ENCODE measurements at regions not wholly inside any gene's neighbourhood (a gene's known extent, or its start where the extent isn't known, plus 50 kb on each side); places are given as distances from the start of the nearest gene placed in this dataset.

DNA sequence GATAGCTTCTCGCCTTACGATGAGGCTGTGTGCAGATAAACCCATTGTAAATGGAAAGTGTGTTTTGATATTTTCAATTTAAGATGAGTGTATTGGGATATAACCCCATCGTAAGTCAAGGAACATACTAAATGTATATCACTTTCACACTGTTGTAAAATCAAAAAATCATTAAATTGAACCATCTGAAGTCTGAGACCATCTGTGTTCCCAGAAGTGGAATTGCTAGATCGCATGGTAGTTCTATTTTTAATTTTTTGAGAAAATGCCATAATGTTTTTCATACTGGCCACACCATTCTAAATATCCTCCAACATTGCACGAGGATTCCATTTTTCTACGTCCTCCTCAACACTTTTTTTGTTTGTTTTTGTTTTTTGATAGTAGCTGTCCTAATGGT lies 209.1 kb upstream of the MTPN start:
- ChIA-PET POLR2A (ENCODE audit: partially characterized antibody) (no interaction called here), CTCF (ENCODE audit: partially characterized antibody) (interaction anchor here (0.9 kb wide), 1 partner anchor 480 kb away, joined by 3 read pairs; no protein-coding TSS in a partner anchor)
- FAIRE-seq, result no peak
- Histone ChIP-seq H2BK20ac (ENCODE audit: low read length) (no peak overlapping the region), H3K18ac (ENCODE audit: extremely low read depth, low read length) (no peak overlapping the region), H3K36me3 (ENCODE audit: control insufficient read depth in 2 of 4, insufficient read depth in 4 of 4, low read length in 3 of 4) (no peaks in the 10 kb centered on the region), H4K91ac (replicated peaks; ENCODE audit: insufficient read length, low read length) (no peak overlapping the region), H3K56ac (replicated peaks; ENCODE audit: insufficient read length, low read depth, low read length) (no peak overlapping the region), H3K79me1 (ENCODE audit: low read depth, low read length) (no peaks in the 10 kb centered on the region), H2BK120ac (replicated peaks; ENCODE audit: low read depth, low read length) (no peak overlapping the region), H4K5ac (ENCODE audit: insufficient read length, low read depth, low read length) (no peak overlapping the region), H3K23ac (ENCODE audit: insufficient read length) (no peak overlapping the region), H3K4me2 (ENCODE audit: insufficient read depth in 1 of 2, low read depth in 2 of 2, low read length in 2 of 2) (no peak overlapping the region), H2BK12ac (ENCODE audit: low read depth, low read length) (no peak overlapping the region), H3K27ac (ENCODE audit: low read depth, low read length) (no peak overlapping the region), H3K79me2 (ENCODE audit: control insufficient read depth in 1 of 2, insufficient read depth in 2 of 2, low read length in 2 of 2) (no peaks in the 10 kb centered on the region), H3K9me3 (ENCODE audit: insufficient read depth in 2 of 2, low read depth in 1 of 2, low read length in 1 of 2) (no peaks in the 10 kb centered on the region), H3K23me2 (ENCODE audit: low read depth, low read length) (no peaks in the 10 kb centered on the region), H3K4ac (replicated peaks; ENCODE audit: insufficient read length, low read depth, low read length) (no peak overlapping the region), H3K4me1 (replicated peaks in 1 of 4; ENCODE audit: control insufficient read depth in 3 of 4, insufficient read depth in 4 of 4, low read length in 3 of 4) (no peaks in the 10 kb centered on the region; a peak in 1 of 7 replicates), H3K14ac (ENCODE audit: insufficient read length) (no peak overlapping the region), H4K8ac (ENCODE audit: extremely low read depth, insufficient read depth, low read length) (no peak overlapping the region), H2AFZ (ENCODE audit: low read length) (no peak overlapping the region), H2BK5ac (ENCODE audit: low read depth, low read length) (no peak overlapping the region), H2AK5ac (ENCODE audit: low read depth, low read length) (no peak overlapping the region), H3K9ac (replicated peaks in 1 of 4; ENCODE audit: extremely low read depth in 1 of 4, low read depth in 3 of 4, low read length in 3 of 4) (no peak overlapping the region), H4K20me1 (replicated peaks in 1 of 2; ENCODE audit: control insufficient read depth in 1 of 2, insufficient read depth in 2 of 2, low read length in 2 of 2) (no peaks in the 10 kb centered on the region), H2BK15ac (ENCODE audit: low read length) (no peak overlapping the region), H3K27me3 (replicated peaks in 1 of 4; ENCODE audit: control insufficient read depth in 3 of 4, extremely low read depth in 1 of 4, insufficient read depth in 3 of 4, low read length in 3 of 4) (no peaks in the 10 kb centered on the region), H3K4me3 (ENCODE audit: extremely low read depth in 1 of 4, insufficient read depth in 2 of 4, low read depth in 3 of 4, low read length in 4 of 4) (no peak overlapping the region)
- TF ChIP-seq CEBPB (IDR thresholded peaks at IDR 0.05; ENCODE audit: low read depth, low read length), result no peak
- TF ChIP-seq POLR2AphosphoS5 (IDR thresholded peaks at IDR 0.05; ENCODE audit: low read depth, low read length), result no peak
- TF ChIP-seq CREB1 (IDR thresholded peaks at IDR 0.05), result no peak
- TF ChIP-seq SIRT6 (IDR thresholded peaks at IDR 0.05; ENCODE audit: low read length), result no peak
- no peak for TF ChIP-seq TCF12 (IDR thresholded peaks at IDR 0.05; ENCODE audit: low read depth, low read length)
- TF ChIP-seq KDM1A (IDR thresholded peaks at IDR 0.05; ENCODE audit: borderline replicate concordance, low read length), result no peak
- TF ChIP-seq, protein P1, sequence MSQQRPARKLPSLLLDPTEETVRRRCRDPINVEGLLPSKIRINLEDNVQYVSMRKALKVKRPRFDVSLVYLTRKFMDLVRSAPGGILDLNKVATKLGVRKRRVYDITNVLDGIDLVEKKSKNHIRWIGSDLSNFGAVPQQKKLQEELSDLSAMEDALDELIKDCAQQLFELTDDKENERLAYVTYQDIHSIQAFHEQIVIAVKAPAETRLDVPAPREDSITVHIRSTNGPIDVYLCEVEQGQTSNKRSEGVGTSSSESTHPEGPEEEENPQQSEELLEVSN (IDR thresholded peaks at IDR 0.05), result no peak
- no peak for DNase-seq (ENCODE audit: low read depth in 1 of 2, low spot score in 2 of 2)
- 93% methylated on average over 6 of the region's 6 CpGs; no CpG with 5 or more reads in 1 of the 2 experiments for WGBS, 2 experiments (ENCODE audit: extremely low coverage in 1 of 2, insufficient coverage in 1 of 2, insufficient read length in 1 of 2, insufficient replicate concordance in 2 of 2, low coverage in 1 of 2, low lambda C conversion rate in 2 of 2, missing lambda C conversion rate in 1 of 2)
